ENCODE measurements at regions not wholly inside any gene's neighbourhood (a gene's known extent, or its start where the extent isn't known, plus 50 kb on each side); places are given as distances from the start of the nearest gene placed in this dataset.

DNA sequence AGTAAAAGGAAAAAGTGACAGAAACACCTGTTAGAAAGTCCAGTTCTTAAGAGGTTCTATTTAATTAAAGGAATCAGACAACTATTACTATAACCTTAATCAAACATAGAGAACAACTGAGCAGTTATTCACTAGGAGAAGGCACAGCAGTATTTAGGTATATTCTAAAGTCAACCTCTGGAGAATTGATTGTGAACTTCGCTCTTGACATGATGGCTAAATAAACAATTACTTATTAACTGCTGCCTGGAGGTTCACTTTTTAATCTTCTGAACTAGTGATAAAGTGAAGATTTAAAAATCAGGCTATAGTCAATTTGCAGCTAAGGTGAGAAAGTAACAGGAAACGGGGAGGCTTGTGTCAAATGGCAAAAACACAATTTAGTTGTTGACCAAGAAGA, 557.3 kb downstream of the FAM181B start:
- TF ChIP-seq, protein P1, sequence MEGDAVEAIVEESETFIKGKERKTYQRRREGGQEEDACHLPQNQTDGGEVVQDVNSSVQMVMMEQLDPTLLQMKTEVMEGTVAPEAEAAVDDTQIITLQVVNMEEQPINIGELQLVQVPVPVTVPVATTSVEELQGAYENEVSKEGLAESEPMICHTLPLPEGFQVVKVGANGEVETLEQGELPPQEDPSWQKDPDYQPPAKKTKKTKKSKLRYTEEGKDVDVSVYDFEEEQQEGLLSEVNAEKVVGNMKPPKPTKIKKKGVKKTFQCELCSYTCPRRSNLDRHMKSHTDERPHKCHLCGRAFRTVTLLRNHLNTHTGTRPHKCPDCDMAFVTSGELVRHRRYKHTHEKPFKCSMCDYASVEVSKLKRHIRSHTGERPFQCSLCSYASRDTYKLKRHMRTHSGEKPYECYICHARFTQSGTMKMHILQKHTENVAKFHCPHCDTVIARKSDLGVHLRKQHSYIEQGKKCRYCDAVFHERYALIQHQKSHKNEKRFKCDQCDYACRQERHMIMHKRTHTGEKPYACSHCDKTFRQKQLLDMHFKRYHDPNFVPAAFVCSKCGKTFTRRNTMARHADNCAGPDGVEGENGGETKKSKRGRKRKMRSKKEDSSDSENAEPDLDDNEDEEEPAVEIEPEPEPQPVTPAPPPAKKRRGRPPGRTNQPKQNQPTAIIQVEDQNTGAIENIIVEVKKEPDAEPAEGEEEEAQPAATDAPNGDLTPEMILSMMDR (conservative IDR thresholded peaks at IDR 0.05; ENCODE audit: low read depth, low read length) = no peak
- TF ChIP-seq POLR2A (IDR thresholded peaks at IDR 0.05; ENCODE audit: low read depth, low read length) = no peak
- TF ChIP-seq BHLHE40 (IDR thresholded peaks at IDR 0.05; ENCODE audit: low read depth, low read length) = no peak
- TF ChIP-seq FOS (IDR thresholded peaks at IDR 0.05; ENCODE audit: low read depth, low read length) = no peak
- TF ChIP-seq, protein P2, sequence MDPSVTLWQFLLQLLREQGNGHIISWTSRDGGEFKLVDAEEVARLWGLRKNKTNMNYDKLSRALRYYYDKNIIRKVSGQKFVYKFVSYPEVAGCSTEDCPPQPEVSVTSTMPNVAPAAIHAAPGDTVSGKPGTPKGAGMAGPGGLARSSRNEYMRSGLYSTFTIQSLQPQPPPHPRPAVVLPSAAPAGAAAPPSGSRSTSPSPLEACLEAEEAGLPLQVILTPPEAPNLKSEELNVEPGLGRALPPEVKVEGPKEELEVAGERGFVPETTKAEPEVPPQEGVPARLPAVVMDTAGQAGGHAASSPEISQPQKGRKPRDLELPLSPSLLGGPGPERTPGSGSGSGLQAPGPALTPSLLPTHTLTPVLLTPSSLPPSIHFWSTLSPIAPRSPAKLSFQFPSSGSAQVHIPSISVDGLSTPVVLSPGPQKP (IDR thresholded peaks at IDR 0.05; ENCODE audit: borderline replicate concordance, low read depth, low read length) = no peak
- TF ChIP-seq CEBPB (IDR thresholded peaks at IDR 0.05; ENCODE audit: low read depth, low read length) = no peak
- no peak for TF ChIP-seq MXI1 (IDR thresholded peaks at IDR 0.05; ENCODE audit: borderline replicate concordance, low read depth, low read length)
- no peak for TF ChIP-seq MAZ (IDR thresholded peaks at IDR 0.05; ENCODE audit: borderline replicate concordance, low read depth, low read length)
- TF ChIP-seq RAD21 (IDR thresholded peaks at IDR 0.05; ENCODE audit: low read length) = no peak
- TF ChIP-seq SMC3 (IDR thresholded peaks at IDR 0.05; ENCODE audit: low read depth, low read length) = no peak
- TF ChIP-seq, protein P3, sequence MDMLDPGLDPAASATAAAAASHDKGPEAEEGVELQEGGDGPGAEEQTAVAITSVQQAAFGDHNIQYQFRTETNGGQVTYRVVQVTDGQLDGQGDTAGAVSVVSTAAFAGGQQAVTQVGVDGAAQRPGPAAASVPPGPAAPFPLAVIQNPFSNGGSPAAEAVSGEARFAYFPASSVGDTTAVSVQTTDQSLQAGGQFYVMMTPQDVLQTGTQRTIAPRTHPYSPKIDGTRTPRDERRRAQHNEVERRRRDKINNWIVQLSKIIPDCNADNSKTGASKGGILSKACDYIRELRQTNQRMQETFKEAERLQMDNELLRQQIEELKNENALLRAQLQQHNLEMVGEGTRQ (IDR thresholded peaks at IDR 0.05; ENCODE audit: low read depth, low read length) = no peak
- TF ChIP-seq RFX5 (IDR thresholded peaks at IDR 0.05; ENCODE audit: low read depth, low read length) = no peak
